ENCODE measurements at regions not wholly inside any gene's neighbourhood (a gene's known extent, or its start where the extent isn't known, plus 50 kb on each side); places are given as distances from the start of the nearest gene placed in this dataset.
A peak's percentile ranks its signal among the peaks of the same experiment; 100 is the strongest.

DNA sequence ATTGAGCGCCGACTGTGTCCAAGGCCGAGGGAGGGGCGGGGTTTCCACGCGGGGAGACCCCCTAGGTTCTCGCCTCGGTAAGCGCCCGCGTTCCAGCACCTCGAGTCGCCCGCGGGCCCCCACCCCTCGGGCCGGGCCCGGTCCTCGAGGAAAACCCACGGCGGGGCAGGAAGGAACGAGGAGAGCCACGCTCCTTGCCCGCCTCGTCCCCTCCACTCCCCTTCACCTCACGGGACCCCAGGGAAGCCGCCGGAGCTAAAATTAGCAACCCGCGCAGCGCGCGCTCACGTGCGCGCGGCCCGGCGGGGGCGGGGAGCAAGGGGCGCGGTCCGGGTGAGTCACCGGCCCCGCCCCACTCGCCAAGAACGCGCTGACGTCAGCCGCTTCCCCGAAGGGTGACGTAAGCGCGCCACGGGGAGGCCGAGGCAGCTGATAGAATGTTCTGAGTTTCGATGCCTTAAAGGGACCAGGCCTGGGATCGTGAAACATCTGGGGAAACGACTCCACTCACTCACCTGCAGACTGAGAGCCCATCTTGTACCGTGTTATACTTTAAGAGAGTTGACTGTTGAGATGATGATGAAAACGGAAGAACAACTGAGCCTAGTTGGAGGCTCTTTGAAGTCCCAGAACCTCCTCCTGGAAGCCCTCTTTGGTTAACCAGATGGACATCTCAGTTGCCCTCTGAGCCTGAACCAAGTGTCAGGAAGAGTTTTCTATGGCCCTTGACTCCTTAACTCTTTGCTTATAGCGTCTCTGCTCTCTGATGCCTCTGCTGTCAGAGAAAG is 49.7 kb upstream of the ATF3 start (continued):
- peak; percentile 43; the same call in 1 of the 2 replicates for TF ChIP-seq NR2F1 (conservative IDR thresholded peaks at IDR 0.05)
- TF ChIP-seq HDGF (IDR thresholded peaks at IDR 0.05), result no peak
- no peak for TF ChIP-seq STAT1 (conservative IDR thresholded peaks at IDR 0.05)
- TF ChIP-seq BHLHE40 (IDR thresholded peaks at IDR 0.05; ENCODE audit: borderline replicate concordance in 1 of 2, low read depth in 2 of 2, low read length in 1 of 2), result peak; percentile 99 to 100
- TF ChIP-seq MTA2 (IDR thresholded peaks at IDR 0.05; ENCODE audit: low read depth), result no peak
- no peak for TF ChIP-seq YBX1 (IDR thresholded peaks at IDR 0.05)
- TF ChIP-seq, protein P1, sequence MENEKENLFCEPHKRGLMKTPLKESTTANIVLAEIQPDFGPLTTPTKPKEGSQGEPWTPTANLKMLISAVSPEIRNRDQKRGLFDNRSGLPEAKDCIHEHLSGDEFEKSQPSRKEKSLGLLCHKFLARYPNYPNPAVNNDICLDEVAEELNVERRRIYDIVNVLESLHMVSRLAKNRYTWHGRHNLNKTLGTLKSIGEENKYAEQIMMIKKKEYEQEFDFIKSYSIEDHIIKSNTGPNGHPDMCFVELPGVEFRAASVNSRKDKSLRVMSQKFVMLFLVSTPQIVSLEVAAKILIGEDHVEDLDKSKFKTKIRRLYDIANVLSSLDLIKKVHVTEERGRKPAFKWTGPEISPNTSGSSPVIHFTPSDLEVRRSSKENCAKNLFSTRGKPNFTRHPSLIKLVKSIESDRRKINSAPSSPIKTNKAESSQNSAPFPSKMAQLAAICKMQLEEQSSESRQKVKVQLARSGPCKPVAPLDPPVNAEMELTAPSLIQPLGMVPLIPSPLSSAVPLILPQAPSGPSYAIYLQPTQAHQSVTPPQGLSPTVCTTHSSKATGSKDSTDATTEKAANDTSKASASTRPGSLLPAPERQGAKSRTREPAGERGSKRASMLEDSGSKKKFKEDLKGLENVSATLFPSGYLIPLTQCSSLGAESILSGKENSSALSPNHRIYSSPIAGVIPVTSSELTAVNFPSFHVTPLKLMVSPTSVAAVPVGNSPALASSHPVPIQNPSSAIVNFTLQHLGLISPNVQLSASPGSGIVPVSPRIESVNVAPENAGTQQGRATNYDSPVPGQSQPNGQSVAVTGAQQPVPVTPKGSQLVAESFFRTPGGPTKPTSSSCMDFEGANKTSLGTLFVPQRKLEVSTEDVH (IDR thresholded peaks at IDR 0.05; ENCODE audit: low read depth, partially characterized antibody), result no peak
- TF ChIP-seq, protein P2, sequence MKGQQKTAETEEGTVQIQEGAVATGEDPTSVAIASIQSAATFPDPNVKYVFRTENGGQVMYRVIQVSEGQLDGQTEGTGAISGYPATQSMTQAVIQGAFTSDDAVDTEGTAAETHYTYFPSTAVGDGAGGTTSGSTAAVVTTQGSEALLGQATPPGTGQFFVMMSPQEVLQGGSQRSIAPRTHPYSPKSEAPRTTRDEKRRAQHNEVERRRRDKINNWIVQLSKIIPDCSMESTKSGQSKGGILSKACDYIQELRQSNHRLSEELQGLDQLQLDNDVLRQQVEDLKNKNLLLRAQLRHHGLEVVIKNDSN (IDR thresholded peaks at IDR 0.05; ENCODE audit: borderline replicate concordance, extremely low read length, insufficient read depth, low read depth, low read length), result peak; percentile 55
- no peak for TF ChIP-seq MTA3 (IDR thresholded peaks at IDR 0.05; ENCODE audit: borderline replicate concordance, low read length)
- 0 out of 2 replicates have a peak, but pooled peaks have one; percentile 39 for TF ChIP-seq CHD2 (IDR thresholded peaks at IDR 0.05; ENCODE audit: borderline replicate concordance, low read depth, low read length)
- TF ChIP-seq JUND (IDR thresholded peaks at IDR 0.05; ENCODE audit: low read depth, low read length), result peak; percentile 84
- no peak for TF ChIP-seq CBFB (IDR thresholded peaks at IDR 0.05; ENCODE audit: low read depth)
- TF ChIP-seq, protein P3, sequence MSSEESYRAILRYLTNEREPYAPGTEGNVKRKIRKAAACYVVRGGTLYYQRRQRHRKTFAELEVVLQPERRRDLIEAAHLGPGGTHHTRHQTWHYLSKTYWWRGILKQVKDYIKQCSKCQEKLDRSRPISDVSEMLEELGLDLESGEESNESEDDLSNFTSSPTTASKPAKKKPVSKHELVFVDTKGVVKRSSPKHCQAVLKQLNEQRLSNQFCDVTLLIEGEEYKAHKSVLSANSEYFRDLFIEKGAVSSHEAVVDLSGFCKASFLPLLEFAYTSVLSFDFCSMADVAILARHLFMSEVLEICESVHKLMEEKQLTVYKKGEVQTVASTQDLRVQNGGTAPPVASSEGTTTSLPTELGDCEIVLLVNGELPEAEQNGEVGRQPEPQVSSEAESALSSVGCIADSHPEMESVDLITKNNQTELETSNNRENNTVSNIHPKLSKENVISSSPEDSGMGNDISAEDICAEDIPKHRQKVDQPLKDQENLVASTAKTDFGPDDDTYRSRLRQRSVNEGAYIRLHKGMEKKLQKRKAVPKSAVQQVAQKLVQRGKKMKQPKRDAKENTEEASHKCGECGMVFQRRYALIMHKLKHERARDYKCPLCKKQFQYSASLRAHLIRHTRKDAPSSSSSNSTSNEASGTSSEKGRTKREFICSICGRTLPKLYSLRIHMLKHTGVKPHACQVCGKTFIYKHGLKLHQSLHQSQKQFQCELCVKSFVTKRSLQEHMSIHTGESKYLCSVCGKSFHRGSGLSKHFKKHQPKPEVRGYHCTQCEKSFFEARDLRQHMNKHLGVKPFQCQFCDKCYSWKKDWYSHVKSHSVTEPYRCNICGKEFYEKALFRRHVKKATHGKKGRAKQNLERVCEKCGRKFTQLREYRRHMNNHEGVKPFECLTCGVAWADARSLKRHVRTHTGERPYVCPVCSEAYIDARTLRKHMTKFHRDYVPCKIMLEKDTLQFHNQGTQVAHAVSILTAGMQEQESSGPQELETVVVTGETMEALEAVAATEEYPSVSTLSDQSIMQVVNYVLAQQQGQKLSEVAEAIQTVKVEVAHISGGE (CRISPR knock-in tag; IDR thresholded peaks at IDR 0.05), result 0 out of 2 replicates have a peak, but pooled peaks have one; percentile 1
- no peak for TF ChIP-seq ZBED1 (IDR thresholded peaks at IDR 0.05; ENCODE audit: borderline replicate concordance)
- peak; percentile 65 for TF ChIP-seq RAD51 (IDR thresholded peaks at IDR 0.05)
- peak in 1 of 2 experiments; percentile 38; a peak in 1 of 4 replicates for TF ChIP-seq IKZF2 (IDR thresholded peaks at IDR 0.05)
- TF ChIP-seq MYB (IDR thresholded peaks at IDR 0.05; ENCODE audit: borderline replicate concordance, low read depth, low read length), result no peak
- TF ChIP-seq, protein P4, sequence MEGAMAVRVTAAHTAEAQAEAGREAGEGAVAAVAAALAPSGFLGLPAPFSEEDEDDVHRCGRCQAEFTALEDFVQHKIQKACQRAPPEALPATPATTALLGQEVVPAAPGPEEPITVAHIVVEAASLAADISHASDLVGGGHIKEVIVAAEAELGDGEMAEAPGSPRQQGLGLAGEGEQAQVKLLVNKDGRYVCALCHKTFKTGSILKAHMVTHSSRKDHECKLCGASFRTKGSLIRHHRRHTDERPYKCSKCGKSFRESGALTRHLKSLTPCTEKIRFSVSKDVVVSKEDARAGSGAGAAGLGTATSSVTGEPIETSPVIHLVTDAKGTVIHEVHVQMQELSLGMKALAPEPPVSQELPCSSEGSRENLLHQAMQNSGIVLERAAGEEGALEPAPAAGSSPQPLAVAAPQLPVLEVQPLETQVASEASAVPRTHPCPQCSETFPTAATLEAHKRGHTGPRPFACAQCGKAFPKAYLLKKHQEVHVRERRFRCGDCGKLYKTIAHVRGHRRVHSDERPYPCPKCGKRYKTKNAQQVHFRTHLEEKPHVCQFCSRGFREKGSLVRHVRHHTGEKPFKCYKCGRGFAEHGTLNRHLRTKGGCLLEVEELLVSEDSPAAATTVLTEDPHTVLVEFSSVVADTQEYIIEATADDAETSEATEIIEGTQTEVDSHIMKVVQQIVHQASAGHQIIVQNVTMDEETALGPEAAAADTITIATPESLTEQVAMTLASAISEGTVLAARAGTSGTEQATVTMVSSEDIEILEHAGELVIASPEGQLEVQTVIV (IDR thresholded peaks at IDR 0.05; ENCODE audit: borderline replicate concordance, partially characterized antibody), result no peak
- TF ChIP-seq BMI1 (IDR thresholded peaks at IDR 0.05; ENCODE audit: borderline replicate concordance), result no peak
- TF ChIP-seq HDAC6 (IDR thresholded peaks at IDR 0.05; ENCODE audit: unreplicated experiment), result no peak
- no peak; the same call in 1 of the 2 replicates for TF ChIP-seq ESRRA (IDR thresholded peaks at IDR 0.05; ENCODE audit: low read length)
